ENCODE measurements at regions not wholly inside any gene's neighbourhood (a gene's known extent, or its start where the extent isn't known, plus 50 kb on each side); places are given as distances from the start of the nearest gene placed in this dataset.

GRCh38 chr5:119302916-119303897 is 52.6 kb upstream of the TNFAIP8 start:
- Histone ChIP-seq H4K20me1 (ENCODE audit: insufficient read depth) (no peaks in the 10 kb centered on the region), H2AFZ (ENCODE audit: low read depth) (0 out of 2 replicates have a peak overlapping the region, but pooled peaks have one; percentile 4), H3K79me2 (ENCODE audit: insufficient read depth) (peaks cover 49% of the 10 kb centered on the region), H3K9me2 (no peaks in the 10 kb centered on the region), H3K27ac (ENCODE audit: low read depth in 2 of 2, low read length in 1 of 2) (peak overlapping the region; percentile 72 to 93), H3F3A (replicated peaks; ENCODE audit: insufficient read depth) (peaks cover 29% of the 10 kb centered on the region), H3K27me3 (ENCODE audit: insufficient read depth) (no peaks in the 10 kb centered on the region), H3K36me3 (replicated peaks in 1 of 2; ENCODE audit: control insufficient read depth in 1 of 2, insufficient read depth in 2 of 2, low read length in 1 of 2) (no peaks in the 10 kb centered on the region), H3K4me3 (ENCODE audit: low read depth in 2 of 2, low read length in 1 of 2) (0 out of 4 replicates have a peak overlapping the region, but pooled peaks of 1 of the 2 experiments have one; percentile 0), H3K9me3 (no peaks in the 10 kb centered on the region), H3K4me2 (peak overlapping the region; percentile 31), H3K4me1 (ENCODE audit: control insufficient read depth in 1 of 2, insufficient read depth in 2 of 2, low read depth in 1 of 2, low read length in 1 of 2) (peaks cover 18 to 35% of the 10 kb centered on the region in 2 experiments), H3K9ac (peak overlapping the region; percentile 59)
- WGBS (ENCODE audit: low lambda C conversion rate): 49% methylated on average over 5 of the region's 5 CpGs
- CTCF ChIA-PET: interaction anchor here (0.8 to 2.4 kb wide), 4 partner anchors 13 to 315 kb away, joined by 3 to 5 read pairs (median 4); partner anchors contain the start of gene DTWD2
- POLR2A ChIA-PET: interaction anchor here (0.6 kb wide), 1 partner anchor 10 kb away, joined by 4 read pairs; no protein-coding TSS in a partner anchor
- no peak for DNase-seq
- TF ChIP-seq SMC3 (IDR thresholded peaks at IDR 0.05; ENCODE audit: low read depth, low read length) (no peak), MXI1 (IDR thresholded peaks at IDR 0.05; ENCODE audit: low read depth, low read length) (no peak), FOXM1 (IDR thresholded peaks at IDR 0.05; ENCODE audit: low read depth) (no peak), CTCF (IDR thresholded peaks at IDR 0.05) (0 out of 2 replicates have a peak, but pooled peaks have one; percentile 20), POLR2AphosphoS5 (IDR thresholded peaks at IDR 0.05; ENCODE audit: low read depth, low read length) (peak; percentile 64), SIN3A (IDR thresholded peaks at IDR 0.05; ENCODE audit: borderline replicate concordance, low read depth, low read length) (peak; percentile 39; the same call in 1 of the 2 replicates), EP300 (IDR thresholded peaks at IDR 0.05; ENCODE audit: borderline replicate concordance in 1 of 2, low read depth in 1 of 2, low read length in 1 of 2) (peak; percentile 42 to 90; a peak in 3 of 4 replicates), YY1 (IDR thresholded peaks at IDR 0.05; ENCODE audit: low read depth) (peak; percentile 56; the same call in 1 of the 2 replicates), REST (IDR thresholded peaks at IDR 0.05; ENCODE audit: low read depth, low read length) (no peak), RXRA (IDR thresholded peaks at IDR 0.05; ENCODE audit: borderline replicate concordance, low read depth) (peak; percentile 79; the same call in 1 of the 2 replicates), FOSL2 (IDR thresholded peaks at IDR 0.05; ENCODE audit: borderline replicate concordance, low read depth) (peak; percentile 53; the same call in 1 of the 2 replicates), USF2 (IDR thresholded peaks at IDR 0.05; ENCODE audit: borderline replicate concordance, low read depth, low read length) (no peak), ZBTB33 (IDR thresholded peaks at IDR 0.05; ENCODE audit: borderline replicate concordance, low read depth) (0 out of 2 replicates have a peak, but pooled peaks have one; percentile 57), IRF3 (IDR thresholded peaks at IDR 0.05; ENCODE audit: low read depth, low read length) (no peak), GATA2 (CRISPR knock-in tag; IDR thresholded peaks at IDR 0.05) (no peak), RFX5 (IDR thresholded peaks at IDR 0.05; ENCODE audit: low read length) (no peak), MAX (IDR thresholded peaks at IDR 0.05; ENCODE audit: low read depth) (peak; percentile 67; the same call in 1 of the 2 replicates), EZH2phosphoT487 (IDR thresholded peaks at IDR 0.05; ENCODE audit: borderline replicate concordance, low read depth) (no peak), RCOR1 (IDR thresholded peaks at IDR 0.05; ENCODE audit: low read length) (no peak)

Data from SK-N-SH (cell line).